K562 (cell line): ENCODE measurements at regions not wholly inside any gene's neighbourhood (a gene's known extent, or its start where the extent isn't known, plus 50 kb on each side); places are given as distances from the start of the nearest gene placed in this dataset.

ENCODE experiments used
- DPF2 ChIP-seq: fragments of 450-650 bp; IDR thresholded peaks from 2 replicates; pipeline ENCODE4 v1.6.1; 2016
- FOXK2 ChIP-seq, 2 experiments: fragments of 450-650 bp; IDR thresholded peaks in 1 of 2; conservative IDR thresholded peaks in 1 of 2; 2 replicates each; pipeline ENCODE4 v1.6.1; 2016; ENCODE audit warnings: low read depth in 2 of 2, mild to moderate bottlenecking in 1 of 2
- IFI16 ChIP-seq: fragments of 250-450 bp; sonication (Bioruptor Pico); IDR thresholded peaks from 2 replicates; pipeline ENCODE4 v2.1.2; 2022; ENCODE audit warnings: mild to moderate bottlenecking, inconsistent platforms
- KDM5B ChIP-seq: fragments of 200-600 bp; sonication (generic); IDR thresholded peaks from 2 replicates; pipeline ENCODE4 v1.6.1; 2012; ENCODE audit warnings: low read depth, mild to moderate bottlenecking, moderate library complexity, low read length, control low read depth, inconsistent platforms; ENCODE audit not compliant: insufficient replicate concordance
- MED1 ChIP-seq: sonication (generic); formaldehyde crosslinking; IDR thresholded peaks from 2 replicates; pipeline ENCODE4 v1.8.1; 2023; ENCODE audit warnings: missing genetic modification reagents, borderline replicate concordance
- NCOA1 ChIP-seq: fragments of 450-650 bp; IDR thresholded peaks from 2 replicates; pipeline ENCODE4 v1.6.1; 2016; ENCODE audit warnings: low read depth
- PCBP1 ChIP-seq: fragments of 200-400 bp; formaldehyde crosslinking; IDR thresholded peaks from 2 replicates; pipeline ENCODE4 v1.6.1; 2018; ENCODE audit warnings: mild to moderate bottlenecking, low read depth, low read length; ENCODE audit not compliant: poor library complexity, severe bottlenecking
- PCBP2 ChIP-seq: fragments of 200-400 bp; formaldehyde crosslinking; IDR thresholded peaks from 2 replicates; pipeline ENCODE4 v1.6.1; 2018; ENCODE audit warnings: low read length, low read depth, mild to moderate bottlenecking, moderate library complexity; ENCODE audit not compliant: poor library complexity, severe bottlenecking
- RBBP5 ChIP-seq: fragments of 200-600 bp; sonication (generic); IDR thresholded peaks from 2 replicates; pipeline ENCODE4 v1.6.1; 2012; ENCODE audit warnings: borderline replicate concordance, mild to moderate bottlenecking, low read length, control low read depth, inconsistent platforms; ENCODE audit not compliant: insufficient read depth, poor library complexity, severe bottlenecking
- RFX7 ChIP-seq: fragments of 250-450 bp; sonication (Bioruptor Pico); IDR thresholded peaks from 2 replicates; pipeline ENCODE4 v1.5.1; 2021; ENCODE audit warnings: mild to moderate bottlenecking
- SMAD4 ChIP-seq: fragments of 250-450 bp; sonication (Bioruptor Pico); conservative IDR thresholded peaks from 2 replicates; pipeline ENCODE4 v1.8.0; 2021; ENCODE audit warnings: inconsistent platforms, mild to moderate bottlenecking, moderate library complexity
- SRSF9 ChIP-seq: fragments of 200-400 bp; formaldehyde crosslinking; IDR thresholded peaks from 2 replicates; pipeline ENCODE4 v1.6.1; 2017; ENCODE audit warnings: low read depth, low read length, borderline replicate concordance
- ZBTB7A ChIP-seq: IDR thresholded peaks from 2 replicates; pipeline ENCODE4 v1.6.1; 2011; ENCODE audit warnings: low read depth, mild to moderate bottlenecking, low read length, moderate library complexity, borderline replicate concordance; ENCODE audit not compliant: control insufficient read depth
- TF ChIP-seq, protein P1 (sequence below): fragments of 250-450 bp; sonication (Bioruptor Pico); IDR thresholded peaks from 2 replicates; pipeline ENCODE4 v1.4.0; 2020; ENCODE audit warnings: mild to moderate bottlenecking, moderate library complexity
- TF ChIP-seq, protein P2 (sequence below): sonication (generic); formaldehyde crosslinking; IDR thresholded peaks from 2 replicates; pipeline ENCODE4 v1.8.0; 2023; ENCODE audit warnings: mild to moderate bottlenecking, missing genetic modification reagents
- TF ChIP-seq, protein P3 (sequence below): fragments of 250-450 bp; sonication (Bioruptor Pico); IDR thresholded peaks from 2 replicates; pipeline ENCODE4 v1.5.0; 2021
- TF ChIP-seq, protein P4 (sequence below): fragments of 450-650 bp; formaldehyde crosslinking; IDR thresholded peaks from 2 replicates; pipeline ENCODE4 v1.4.0; 2020; ENCODE audit warnings: mild to moderate bottlenecking, mixed read lengths
- TF ChIP-seq, protein P5 (sequence below): sonication (generic); formaldehyde crosslinking; IDR thresholded peaks from 2 replicates; pipeline ENCODE4 v1.9.0; 2022; ENCODE audit warnings: mild to moderate bottlenecking, missing genetic modification reagents
- TF ChIP-seq, protein P6 (sequence below): sonication (generic); formaldehyde crosslinking; IDR thresholded peaks from 2 replicates; pipeline ENCODE4 v1.5.0; 2020; ENCODE audit warnings: missing genetic modification reagents

DNA sequence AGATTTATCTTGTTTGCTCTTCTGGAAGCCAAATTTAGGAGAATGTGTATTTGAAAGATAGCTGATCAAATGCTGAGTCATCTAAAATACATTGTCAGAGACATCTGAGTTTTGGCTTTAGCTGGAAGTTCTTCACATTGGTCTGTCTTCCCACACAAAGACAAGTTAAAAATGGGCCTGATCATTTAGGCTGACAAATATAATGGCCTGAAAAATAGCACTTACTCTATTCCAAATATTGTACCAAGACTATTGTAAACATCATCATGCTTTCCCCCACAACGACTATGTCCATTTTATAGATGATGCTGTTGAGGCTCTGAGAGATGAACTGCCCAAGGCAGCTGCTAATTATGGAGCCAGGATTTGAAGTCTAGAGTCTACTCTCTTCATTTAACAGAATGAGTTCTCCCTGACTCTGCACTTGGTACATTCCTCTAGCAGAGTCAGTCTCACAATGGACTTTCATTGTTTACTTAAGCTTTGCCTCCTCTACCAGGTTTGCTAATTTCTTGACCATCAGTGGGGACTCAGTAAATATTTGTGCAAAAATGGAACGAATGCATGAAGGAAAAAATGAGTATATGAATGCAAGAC, 619.4 kb upstream of the KLF4 start (continued):
- TF ChIP-seq NCOA1 (0 out of 2 replicates have a peak, but pooled peaks have one; percentile 84), DPF2 (peak; percentile 97), SRSF9 (no peak), IFI16 (CRISPR knock-in tag) (no peak), PCBP2 (no peak), MED1 (CRISPR knock-in tag) (no peak), SMAD4 (CRISPR knock-in tag) (peak; percentile 86; the same call in 1 of the 2 replicates), RBBP5 (no peak), RFX7 (CRISPR knock-in tag) (no peak), ZBTB7A (no peak), KDM5B (no peak), PCBP1 (no peak), FOXK2 (conservative IDR thresholded peaks at IDR 0.05 in 1 of 2, IDR thresholded peaks at IDR 0.05 in 1 of 2; ENCODE audit: low read depth in 2 of 2) (peak in 1 of 2 experiments; percentile 69; a peak in 2 of 4 replicates)
- TF ChIP-seq, protein P1, sequence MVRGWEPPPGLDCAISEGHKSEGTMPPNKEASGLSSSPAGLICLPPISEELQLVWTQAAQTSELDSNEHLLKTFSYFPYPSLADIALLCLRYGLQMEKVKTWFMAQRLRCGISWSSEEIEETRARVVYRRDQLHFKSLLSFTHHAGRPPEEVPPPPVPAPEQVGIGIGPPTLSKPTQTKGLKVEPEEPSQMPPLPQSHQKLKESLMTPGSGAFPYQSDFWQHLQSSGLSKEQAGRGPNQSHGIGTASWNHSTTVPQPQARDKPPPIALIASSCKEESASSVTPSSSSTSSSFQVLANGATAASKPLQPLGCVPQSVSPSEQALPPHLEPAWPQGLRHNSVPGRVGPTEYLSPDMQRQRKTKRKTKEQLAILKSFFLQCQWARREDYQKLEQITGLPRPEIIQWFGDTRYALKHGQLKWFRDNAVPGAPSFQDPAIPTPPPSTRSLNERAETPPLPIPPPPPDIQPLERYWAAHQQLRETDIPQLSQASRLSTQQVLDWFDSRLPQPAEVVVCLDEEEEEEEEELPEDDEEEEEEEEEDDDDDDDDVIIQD = no peak
- TF ChIP-seq, protein P2, sequence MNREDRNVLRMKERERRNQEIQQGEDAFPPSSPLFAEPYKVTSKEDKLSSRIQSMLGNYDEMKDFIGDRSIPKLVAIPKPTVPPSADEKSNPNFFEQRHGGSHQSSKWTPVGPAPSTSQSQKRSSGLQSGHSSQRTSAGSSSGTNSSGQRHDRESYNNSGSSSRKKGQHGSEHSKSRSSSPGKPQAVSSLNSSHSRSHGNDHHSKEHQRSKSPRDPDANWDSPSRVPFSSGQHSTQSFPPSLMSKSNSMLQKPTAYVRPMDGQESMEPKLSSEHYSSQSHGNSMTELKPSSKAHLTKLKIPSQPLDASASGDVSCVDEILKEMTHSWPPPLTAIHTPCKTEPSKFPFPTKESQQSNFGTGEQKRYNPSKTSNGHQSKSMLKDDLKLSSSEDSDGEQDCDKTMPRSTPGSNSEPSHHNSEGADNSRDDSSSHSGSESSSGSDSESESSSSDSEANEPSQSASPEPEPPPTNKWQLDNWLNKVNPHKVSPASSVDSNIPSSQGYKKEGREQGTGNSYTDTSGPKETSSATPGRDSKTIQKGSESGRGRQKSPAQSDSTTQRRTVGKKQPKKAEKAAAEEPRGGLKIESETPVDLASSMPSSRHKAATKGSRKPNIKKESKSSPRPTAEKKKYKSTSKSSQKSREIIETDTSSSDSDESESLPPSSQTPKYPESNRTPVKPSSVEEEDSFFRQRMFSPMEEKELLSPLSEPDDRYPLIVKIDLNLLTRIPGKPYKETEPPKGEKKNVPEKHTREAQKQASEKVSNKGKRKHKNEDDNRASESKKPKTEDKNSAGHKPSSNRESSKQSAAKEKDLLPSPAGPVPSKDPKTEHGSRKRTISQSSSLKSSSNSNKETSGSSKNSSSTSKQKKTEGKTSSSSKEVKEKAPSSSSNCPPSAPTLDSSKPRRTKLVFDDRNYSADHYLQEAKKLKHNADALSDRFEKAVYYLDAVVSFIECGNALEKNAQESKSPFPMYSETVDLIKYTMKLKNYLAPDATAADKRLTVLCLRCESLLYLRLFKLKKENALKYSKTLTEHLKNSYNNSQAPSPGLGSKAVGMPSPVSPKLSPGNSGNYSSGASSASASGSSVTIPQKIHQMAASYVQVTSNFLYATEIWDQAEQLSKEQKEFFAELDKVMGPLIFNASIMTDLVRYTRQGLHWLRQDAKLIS = no peak
- TF ChIP-seq, protein P3, sequence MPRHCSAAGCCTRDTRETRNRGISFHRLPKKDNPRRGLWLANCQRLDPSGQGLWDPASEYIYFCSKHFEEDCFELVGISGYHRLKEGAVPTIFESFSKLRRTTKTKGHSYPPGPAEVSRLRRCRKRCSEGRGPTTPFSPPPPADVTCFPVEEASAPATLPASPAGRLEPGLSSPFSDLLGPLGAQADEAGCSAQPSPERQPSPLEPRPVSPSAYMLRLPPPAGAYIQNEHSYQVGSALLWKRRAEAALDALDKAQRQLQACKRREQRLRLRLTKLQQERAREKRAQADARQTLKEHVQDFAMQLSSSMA (CRISPR knock-in tag) = no peak
- TF ChIP-seq, protein P4, sequence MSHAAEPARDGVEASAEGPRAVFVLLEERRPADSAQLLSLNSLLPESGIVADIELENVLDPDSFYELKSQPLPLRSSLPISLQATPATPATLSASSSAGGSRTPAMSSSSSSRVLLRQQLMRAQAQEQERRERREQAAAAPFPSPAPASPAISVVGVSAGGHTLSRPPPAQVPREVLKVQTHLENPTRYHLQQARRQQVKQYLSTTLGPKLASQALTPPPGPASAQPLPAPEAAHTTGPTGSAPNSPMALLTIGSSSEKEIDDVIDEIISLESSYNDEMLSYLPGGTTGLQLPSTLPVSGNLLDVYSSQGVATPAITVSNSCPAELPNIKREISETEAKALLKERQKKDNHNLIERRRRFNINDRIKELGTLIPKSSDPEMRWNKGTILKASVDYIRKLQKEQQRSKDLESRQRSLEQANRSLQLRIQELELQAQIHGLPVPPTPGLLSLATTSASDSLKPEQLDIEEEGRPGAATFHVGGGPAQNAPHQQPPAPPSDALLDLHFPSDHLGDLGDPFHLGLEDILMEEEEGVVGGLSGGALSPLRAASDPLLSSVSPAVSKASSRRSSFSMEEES (CRISPR knock-in tag) = no peak
- TF ChIP-seq, protein P5, sequence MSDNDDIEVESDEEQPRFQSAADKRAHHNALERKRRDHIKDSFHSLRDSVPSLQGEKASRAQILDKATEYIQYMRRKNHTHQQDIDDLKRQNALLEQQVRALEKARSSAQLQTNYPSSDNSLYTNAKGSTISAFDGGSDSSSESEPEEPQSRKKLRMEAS (CRISPR knock-in tag) = no peak
- TF ChIP-seq, protein P6, sequence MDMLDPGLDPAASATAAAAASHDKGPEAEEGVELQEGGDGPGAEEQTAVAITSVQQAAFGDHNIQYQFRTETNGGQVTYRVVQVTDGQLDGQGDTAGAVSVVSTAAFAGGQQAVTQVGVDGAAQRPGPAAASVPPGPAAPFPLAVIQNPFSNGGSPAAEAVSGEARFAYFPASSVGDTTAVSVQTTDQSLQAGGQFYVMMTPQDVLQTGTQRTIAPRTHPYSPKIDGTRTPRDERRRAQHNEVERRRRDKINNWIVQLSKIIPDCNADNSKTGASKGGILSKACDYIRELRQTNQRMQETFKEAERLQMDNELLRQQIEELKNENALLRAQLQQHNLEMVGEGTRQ (CRISPR knock-in tag) = no peak
